ENCODE measurements at regions not wholly inside any gene's neighbourhood (a gene's known extent, or its start where the extent isn't known, plus 50 kb on each side); places are given as distances from the start of the nearest gene placed in this dataset.

- no peaks in the 10 kb centered on the region for H4K20me1 ChIP-seq (ENCODE audit: insufficient read depth, low read length)
- H3K36me3 ChIP-seq (ENCODE audit: insufficient read depth, low read length): no peaks in the 10 kb centered on the region
- no peaks in the 10 kb centered on the region for H3K4me1 ChIP-seq (ENCODE audit: insufficient read depth, low read length, severe bottlenecking)
- no peaks in the 10 kb centered on the region for H3K9me2 ChIP-seq (ENCODE audit: low read depth, low read length)
- H3K27ac ChIP-seq (ENCODE audit: low read depth, low read length, poor library complexity, severe bottlenecking): no peak overlapping the region
- TF ChIP-seq EZH2 (IDR thresholded peaks at IDR 0.05; ENCODE audit: borderline replicate concordance, low read length) (no peak), CTCF (IDR thresholded peaks at IDR 0.05; ENCODE audit: low read length) (no peak)
- no peaks in the 10 kb centered on the region for H3K27me3 ChIP-seq (ENCODE audit: insufficient read depth, low read length)
- no peak overlapping the region for H3K9ac ChIP-seq (ENCODE audit: low read length)
- H3K4me2 ChIP-seq (ENCODE audit: low read length): no peak overlapping the region
- H3F3A ChIP-seq (ENCODE audit: insufficient read depth, low read length): no peaks in the 10 kb centered on the region
- H2AFZ ChIP-seq (ENCODE audit: low read length): no peak overlapping the region
- H3K79me2 ChIP-seq (ENCODE audit: insufficient read depth, low read length): no peaks in the 10 kb centered on the region
- H3K4me3 ChIP-seq (ENCODE audit: low read depth, low read length, poor library complexity, severe bottlenecking): no peak overlapping the region
- H3K9me3 ChIP-seq (ENCODE audit: low read length): no peaks in the 10 kb centered on the region
Measured at GRCh38 chr4:137090951-137091350, 441.3 kb downstream of the PCDH18 start.

GRCh38 chr4:137083571-137084135 lies 448.6 kb downstream of the PCDH18 start:
- Histone ChIP-seq H3K9me3 (ENCODE audit: low read length) (no peaks in the 10 kb centered on the region), H3K79me2 (ENCODE audit: insufficient read depth, low read length) (no peaks in the 10 kb centered on the region), H3K4me2 (ENCODE audit: low read length) (no peak overlapping the region), H3K27me3 (ENCODE audit: insufficient read depth, low read length) (no peaks in the 10 kb centered on the region), H3K36me3 (ENCODE audit: insufficient read depth, low read length) (no peaks in the 10 kb centered on the region), H2AFZ (ENCODE audit: low read length) (no peak overlapping the region), H3K27ac (ENCODE audit: low read depth, low read length, poor library complexity, severe bottlenecking) (no peak overlapping the region), H3K9ac (ENCODE audit: low read length) (no peak overlapping the region), H4K20me1 (ENCODE audit: insufficient read depth, low read length) (no peaks in the 10 kb centered on the region), H3K9me2 (ENCODE audit: low read depth, low read length) (no peaks in the 10 kb centered on the region), H3K4me1 (ENCODE audit: insufficient read depth, low read length, severe bottlenecking) (no peaks in the 10 kb centered on the region), H3K4me3 (ENCODE audit: low read depth, low read length, poor library complexity, severe bottlenecking) (no peak overlapping the region), H3F3A (ENCODE audit: insufficient read depth, low read length) (no peaks in the 10 kb centered on the region)
- no peak for TF ChIP-seq CTCF (IDR thresholded peaks at IDR 0.05; ENCODE audit: low read length)
- no peak for TF ChIP-seq EZH2 (IDR thresholded peaks at IDR 0.05; ENCODE audit: borderline replicate concordance, low read length)

GRCh38 chr4:137082061-137082460 lies 450.2 kb downstream of the PCDH18 start:
- H3K4me3 ChIP-seq (ENCODE audit: low read depth, low read length, poor library complexity, severe bottlenecking): no peak overlapping the region

More at GRCh38 chr4:137082061-137082460, 450.2 kb downstream of the PCDH18 start:
- Histone ChIP-seq H3K4me1 (ENCODE audit: insufficient read depth, low read length, severe bottlenecking) (no peaks in the 10 kb centered on the region), H2AFZ (ENCODE audit: low read length) (no peak overlapping the region), H3K79me2 (ENCODE audit: insufficient read depth, low read length) (no peaks in the 10 kb centered on the region), H3K9ac (ENCODE audit: low read length) (no peak overlapping the region), H3K36me3 (ENCODE audit: insufficient read depth, low read length) (no peaks in the 10 kb centered on the region), H3K27me3 (ENCODE audit: insufficient read depth, low read length) (no peaks in the 10 kb centered on the region), H3K27ac (ENCODE audit: low read depth, low read length, poor library complexity, severe bottlenecking) (no peak overlapping the region), H4K20me1 (ENCODE audit: insufficient read depth, low read length) (no peaks in the 10 kb centered on the region), H3K9me3 (ENCODE audit: low read length) (no peaks in the 10 kb centered on the region), H3F3A (ENCODE audit: insufficient read depth, low read length) (no peaks in the 10 kb centered on the region), H3K9me2 (ENCODE audit: low read depth, low read length) (no peaks in the 10 kb centered on the region), H3K4me2 (ENCODE audit: low read length) (no peak overlapping the region)
- TF ChIP-seq CTCF (IDR thresholded peaks at IDR 0.05; ENCODE audit: low read length): no peak
- TF ChIP-seq EZH2 (IDR thresholded peaks at IDR 0.05; ENCODE audit: borderline replicate concordance, low read length): no peak

All from OCI-LY1 (cell line).